ENCODE measurements at regions not wholly inside any gene's neighbourhood (a gene's known extent, or its start where the extent isn't known, plus 50 kb on each side); places are given as distances from the start of the nearest gene placed in this dataset.
"Not testable (repeated sequence)": the region's sequence is repeated elsewhere in the genome, so short reads cannot be mapped to it uniquely, and the experiment has no call there.

DNA sequence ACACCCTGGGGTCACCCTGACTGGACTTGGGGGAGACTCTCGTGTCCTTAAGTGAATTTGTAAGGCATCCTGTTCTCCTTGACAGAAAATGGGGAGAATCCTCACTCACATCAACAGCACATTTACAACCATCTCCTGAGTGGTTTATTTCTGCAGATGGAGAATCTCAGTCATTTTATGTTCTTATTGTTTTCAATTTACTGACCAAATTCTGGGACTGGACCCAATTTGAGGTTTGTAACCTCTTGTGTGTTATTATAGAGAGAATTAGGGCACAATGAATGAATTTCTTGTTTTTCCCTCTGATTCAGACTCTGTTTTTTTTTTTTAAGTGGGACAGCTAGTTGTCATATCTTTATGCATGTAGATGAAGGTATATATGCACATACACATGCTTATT is 104.9 kb downstream of the ADAMTS15 start:
- no peak overlapping the region for H3K9ac ChIP-seq (ENCODE audit: low read depth, low read length)
- no peaks in the 10 kb centered on the region for H3K9me3 ChIP-seq (replicated peaks; ENCODE audit: low read length)
- no peaks in the 10 kb centered on the region for H3K27me3 ChIP-seq (ENCODE audit: control insufficient read depth, insufficient read depth, low read length)
- H3K4me1 ChIP-seq (ENCODE audit: control insufficient read depth, insufficient read depth, low read length): peaks cover 5% of the 10 kb centered on the region
- H3K4me3 ChIP-seq (ENCODE audit: low read length): no peak overlapping the region
- H3K36me3 ChIP-seq (ENCODE audit: insufficient read depth, low read length): no peaks in the 10 kb centered on the region
- H3K4me2 ChIP-seq (ENCODE audit: low read length): no peak overlapping the region

DNA sequence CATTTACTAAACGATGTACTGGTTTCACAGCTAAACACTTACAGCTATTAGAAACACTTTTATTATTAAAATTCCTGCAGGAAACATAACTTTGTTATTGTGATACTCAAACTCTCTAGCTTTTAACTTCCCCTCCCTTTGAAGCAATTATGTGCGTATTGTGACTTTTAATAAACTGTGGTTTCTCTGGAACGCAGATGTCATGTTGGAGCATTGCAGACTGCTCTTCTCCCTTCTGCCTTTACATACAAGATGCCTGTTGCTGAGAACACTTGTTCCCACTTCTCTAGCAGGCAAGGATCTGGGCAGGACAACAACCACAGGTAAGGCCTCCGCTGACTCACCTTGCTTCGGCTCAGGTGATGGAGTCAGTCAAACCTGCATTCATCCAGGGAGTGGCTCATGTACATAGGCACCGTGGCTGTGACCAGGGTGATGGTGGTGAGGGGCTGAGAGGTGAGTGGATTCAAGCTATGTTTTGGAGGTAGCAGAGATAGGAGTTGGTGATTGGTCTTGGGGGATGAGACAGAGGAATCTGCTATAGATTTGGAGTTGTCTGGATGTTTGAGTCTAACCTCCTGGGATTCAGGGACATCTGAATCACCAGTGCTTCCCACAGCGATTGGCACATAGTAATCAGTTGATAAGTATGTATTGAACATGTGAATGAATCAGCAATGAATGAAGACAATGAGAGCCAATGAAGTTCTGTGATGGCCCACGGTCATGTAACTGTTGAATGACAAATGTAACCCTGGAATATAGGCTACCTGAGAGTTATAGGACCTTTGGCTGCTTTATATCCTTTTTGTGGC is 106.0 kb downstream of the ADAMTS15 start:
- no peaks in the 10 kb centered on the region for H3K4me1 ChIP-seq (ENCODE audit: control insufficient read depth, insufficient read depth, low read length)
- no peak overlapping the region for H3K4me3 ChIP-seq (ENCODE audit: low read length)
- no peak overlapping the region for H3K4me2 ChIP-seq (ENCODE audit: low read length)
- no peaks in the 10 kb centered on the region for H3K27me3 ChIP-seq (ENCODE audit: control insufficient read depth, insufficient read depth, low read length)
- H3K36me3 ChIP-seq (ENCODE audit: insufficient read depth, low read length): no peaks in the 10 kb centered on the region
- no peak overlapping the region for H3K9ac ChIP-seq (ENCODE audit: low read depth, low read length)
- no peaks in the 10 kb centered on the region for H3K9me3 ChIP-seq (replicated peaks; ENCODE audit: low read length)

GRCh38 chr11:130555251-130555841 is 106.9 kb downstream of the ADAMTS15 start:
- no peak overlapping the region for H3K4me3 ChIP-seq (ENCODE audit: low read length)
- H3K4me1 ChIP-seq (ENCODE audit: control insufficient read depth, insufficient read depth, low read length): no peaks in the 10 kb centered on the region
- H3K4me2 ChIP-seq (ENCODE audit: low read length): no peak overlapping the region
- no peak overlapping the region for H3K9ac ChIP-seq (ENCODE audit: low read depth, low read length)
- H3K9me3 ChIP-seq (replicated peaks; ENCODE audit: low read length): no peaks in the 10 kb centered on the region
- H3K36me3 ChIP-seq (ENCODE audit: insufficient read depth, low read length): no peaks in the 10 kb centered on the region
- H3K27me3 ChIP-seq (ENCODE audit: control insufficient read depth, insufficient read depth, low read length): no peaks in the 10 kb centered on the region

DNA sequence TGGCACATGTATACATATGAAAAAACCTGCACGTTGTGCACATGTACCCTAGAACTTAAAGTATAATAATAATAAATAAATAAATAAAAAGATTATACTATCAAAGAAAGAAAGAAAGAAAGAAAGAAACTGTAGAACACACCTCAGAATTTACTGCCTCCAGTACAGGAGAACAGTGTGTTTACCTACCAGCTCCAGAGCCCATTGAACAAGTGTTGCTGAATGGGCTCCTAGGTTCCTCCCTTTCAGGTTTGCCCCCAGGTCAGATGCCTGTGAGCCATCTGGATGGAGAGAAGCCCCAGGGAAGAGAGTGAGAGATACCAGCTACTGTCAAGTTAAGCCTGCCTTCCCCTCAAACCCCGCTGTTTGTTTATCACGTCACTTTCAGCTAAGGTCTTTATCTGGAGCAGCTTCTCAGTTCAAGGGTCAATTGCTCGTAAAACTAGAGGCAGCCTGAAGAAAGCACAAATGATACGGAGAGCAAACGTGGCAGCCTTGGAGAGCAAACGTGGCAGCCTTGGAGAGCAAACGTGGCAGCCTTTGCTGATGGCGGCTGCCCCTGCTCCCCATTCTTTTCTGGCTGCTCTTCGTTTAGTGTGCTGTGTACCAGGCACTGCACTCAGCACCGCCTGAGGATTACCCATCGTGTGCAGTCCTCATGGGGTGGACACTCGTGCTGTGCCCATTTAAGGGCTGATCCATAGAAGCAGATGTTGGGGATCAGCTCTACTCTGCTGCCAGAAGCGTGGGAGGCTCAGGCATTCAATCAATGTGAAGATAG is 111.7 kb downstream of the ADAMTS15 start:
- no peaks in the 10 kb centered on the region for H3K36me3 ChIP-seq (ENCODE audit: insufficient read depth, low read length)
- H3K4me3 ChIP-seq (ENCODE audit: low read length): no peak overlapping the region
- H3K4me2 ChIP-seq (ENCODE audit: low read length): no peak overlapping the region
- no peaks in the 10 kb centered on the region for H3K27me3 ChIP-seq (ENCODE audit: control insufficient read depth, insufficient read depth, low read length)
- H3K9me3 ChIP-seq (replicated peaks; ENCODE audit: low read length): no peaks in the 10 kb centered on the region
- no peak overlapping the region for H3K9ac ChIP-seq (ENCODE audit: low read depth, low read length)
- no peaks in the 10 kb centered on the region for H3K4me1 ChIP-seq (ENCODE audit: control insufficient read depth, insufficient read depth, low read length)

DNA sequence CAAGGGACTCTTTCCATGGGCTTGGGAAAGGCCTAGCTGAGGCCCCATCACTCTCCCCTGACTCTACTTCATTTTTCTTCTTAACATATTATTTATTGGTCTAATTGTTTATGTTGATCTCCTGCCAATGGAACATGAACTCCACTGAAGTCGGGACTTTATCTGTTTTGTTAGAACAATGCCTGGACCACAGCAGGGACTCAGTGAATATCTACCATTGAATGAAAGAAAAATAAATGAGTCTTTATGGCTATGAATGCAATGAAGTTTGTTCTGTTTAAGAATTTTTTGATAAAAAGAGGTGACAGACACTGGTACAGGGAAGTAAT is 112.3 kb downstream of the ADAMTS15 start:
- H3K9me3 ChIP-seq (replicated peaks; ENCODE audit: low read length): no peaks in the 10 kb centered on the region
- no peaks in the 10 kb centered on the region for H3K4me1 ChIP-seq (ENCODE audit: control insufficient read depth, insufficient read depth, low read length)
- H3K36me3 ChIP-seq (ENCODE audit: insufficient read depth, low read length): no peaks in the 10 kb centered on the region
- H3K27me3 ChIP-seq (ENCODE audit: control insufficient read depth, insufficient read depth, low read length): no peaks in the 10 kb centered on the region
- H3K4me3 ChIP-seq (ENCODE audit: low read length): no peak overlapping the region
- no peak overlapping the region for H3K9ac ChIP-seq (ENCODE audit: low read depth, low read length)
- H3K4me2 ChIP-seq (ENCODE audit: low read length): no peak overlapping the region

DNA sequence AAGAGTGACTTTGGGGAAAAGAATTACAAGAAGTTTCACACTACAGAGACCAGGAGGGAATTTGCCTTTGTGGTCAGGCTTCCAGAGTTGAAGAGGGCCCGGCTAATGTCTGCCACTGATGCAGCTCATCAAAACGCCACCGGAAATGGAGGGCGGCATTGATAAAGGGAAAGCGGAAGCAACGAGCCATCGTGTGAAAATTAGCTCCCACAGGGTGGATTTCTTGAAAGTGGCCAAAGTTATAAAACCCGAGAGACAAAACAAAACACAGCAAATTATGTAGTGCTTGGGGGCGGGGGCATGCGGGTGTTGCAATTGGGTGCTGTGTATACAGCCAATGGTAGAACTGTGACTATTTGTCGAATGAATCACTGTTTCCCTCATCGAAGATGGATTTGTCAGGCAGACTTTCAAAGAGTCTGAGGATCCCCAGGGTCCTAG is 113.0 kb downstream of the ADAMTS15 start:
- Histone ChIP-seq H3K4me2 (ENCODE audit: low read length) (no peak overlapping the region), H3K27me3 (ENCODE audit: control insufficient read depth, insufficient read depth, low read length) (no peaks in the 10 kb centered on the region), H3K4me3 (ENCODE audit: low read length) (no peak overlapping the region), H3K9ac (ENCODE audit: low read depth, low read length) (no peak overlapping the region), H3K36me3 (ENCODE audit: insufficient read depth, low read length) (no peaks in the 10 kb centered on the region), H3K4me1 (ENCODE audit: control insufficient read depth, insufficient read depth, low read length) (no peaks in the 10 kb centered on the region), H3K9me3 (replicated peaks; ENCODE audit: low read length) (no peaks in the 10 kb centered on the region)

DNA sequence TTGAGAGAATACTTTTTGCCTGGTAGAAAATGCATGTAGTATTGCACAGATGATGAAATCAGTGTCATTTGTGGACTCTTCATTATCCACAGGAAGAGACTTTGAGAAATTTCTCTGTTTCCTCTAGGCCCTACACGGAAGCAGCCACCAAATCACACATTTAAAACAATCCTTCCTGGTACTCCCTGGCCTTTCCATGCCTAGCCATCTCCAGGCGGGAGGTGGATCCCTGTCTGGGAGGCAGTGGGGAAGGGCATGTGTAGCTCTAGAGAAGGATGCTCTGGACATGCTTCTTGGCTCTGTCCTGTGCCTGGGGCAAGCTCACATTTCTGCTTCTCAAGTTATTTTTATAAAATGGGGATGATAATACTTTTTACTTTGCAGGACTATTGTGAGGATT is 114.1 kb downstream of the ADAMTS15 start:
- Histone ChIP-seq H3K9ac (ENCODE audit: low read depth, low read length) (no peak overlapping the region), H3K4me2 (ENCODE audit: low read length) (no peak overlapping the region), H3K27me3 (ENCODE audit: control insufficient read depth, insufficient read depth, low read length) (no peaks in the 10 kb centered on the region), H3K9me3 (replicated peaks; ENCODE audit: low read length) (no peaks in the 10 kb centered on the region), H3K36me3 (ENCODE audit: insufficient read depth, low read length) (no peaks in the 10 kb centered on the region), H3K4me1 (ENCODE audit: control insufficient read depth, insufficient read depth, low read length) (no peaks in the 10 kb centered on the region), H3K4me3 (ENCODE audit: low read length) (no peak overlapping the region)

DNA sequence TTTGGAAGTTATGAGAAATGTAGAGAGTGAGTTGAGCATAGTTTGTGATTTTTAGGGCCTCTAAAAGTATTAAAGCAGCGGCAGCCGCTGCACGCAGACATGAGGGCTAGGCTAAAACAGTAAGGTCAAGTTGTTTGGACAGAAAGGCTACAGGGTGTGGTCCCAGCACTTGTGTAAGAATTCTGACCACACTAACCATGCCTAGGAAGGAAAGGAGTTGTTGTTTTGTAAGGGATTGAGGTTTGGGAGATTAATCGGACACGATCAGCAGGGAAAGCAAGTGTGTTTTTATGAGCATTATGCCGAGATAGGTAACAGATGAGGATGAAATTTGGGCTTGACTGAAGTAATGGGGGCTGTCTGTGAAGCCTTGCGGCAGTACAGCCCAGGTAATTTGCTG is 117.9 kb downstream of the ADAMTS15 start:
- H3K4me2 ChIP-seq (ENCODE audit: low read length); H3K9ac ChIP-seq (ENCODE audit: low read depth, low read length): not testable (repeated sequence)

GRCh38 chr11:130571519-130571918 is 123.1 kb downstream of the ADAMTS15 start:
- H3K27me3 ChIP-seq (ENCODE audit: control insufficient read depth, insufficient read depth, low read length): peaks cover 7% of the 10 kb centered on the region
- H3K4me1 ChIP-seq (ENCODE audit: control insufficient read depth, insufficient read depth, low read length): no peaks in the 10 kb centered on the region
- no peaks in the 10 kb centered on the region for H3K36me3 ChIP-seq (ENCODE audit: insufficient read depth, low read length)
- H3K9me3 ChIP-seq (replicated peaks; ENCODE audit: low read length): no peaks in the 10 kb centered on the region
- no peak overlapping the region for H3K4me3 ChIP-seq (ENCODE audit: low read length)
- no peak overlapping the region for H3K4me2 ChIP-seq (ENCODE audit: low read length)
- H3K9ac ChIP-seq (ENCODE audit: low read depth, low read length): no peak overlapping the region

More for the DNA sequence above, 117.9 kb downstream of the ADAMTS15 start:
- H3K36me3 ChIP-seq (ENCODE audit: insufficient read depth, low read length); H3K4me3 ChIP-seq (ENCODE audit: low read length); H3K4me1 ChIP-seq (ENCODE audit: control insufficient read depth, insufficient read depth, low read length); H3K27me3 ChIP-seq (ENCODE audit: control insufficient read depth, insufficient read depth, low read length); H3K9me3 ChIP-seq (replicated peaks; ENCODE audit: low read length): not testable (repeated sequence)

- H3K4me1 ChIP-seq (ENCODE audit: control insufficient read depth, insufficient read depth, low read length): no peaks in the 10 kb centered on the region
- H3K9ac ChIP-seq (ENCODE audit: low read depth, low read length): no peak overlapping the region
- H3K4me2 ChIP-seq (ENCODE audit: low read length): no peak overlapping the region
- H3K36me3 ChIP-seq (ENCODE audit: insufficient read depth, low read length): no peaks in the 10 kb centered on the region
- H3K9me3 ChIP-seq (replicated peaks; ENCODE audit: low read length): no peaks in the 10 kb centered on the region
- H3K4me3 ChIP-seq (ENCODE audit: low read length): no peak overlapping the region
- H3K27me3 ChIP-seq (ENCODE audit: control insufficient read depth, insufficient read depth, low read length): peaks cover 7% of the 10 kb centered on the region
Measured at GRCh38 chr11:130571947-130572584, 123.6 kb downstream of the ADAMTS15 start.

- Histone ChIP-seq H3K27me3 (ENCODE audit: control insufficient read depth, insufficient read depth, low read length) (peaks cover 7% of the 10 kb centered on the region), H3K4me3 (ENCODE audit: low read length) (no peak overlapping the region), H3K9ac (ENCODE audit: low read depth, low read length) (no peak overlapping the region), H3K4me1 (ENCODE audit: control insufficient read depth, insufficient read depth, low read length) (no peaks in the 10 kb centered on the region), H3K9me3 (replicated peaks; ENCODE audit: low read length) (no peaks in the 10 kb centered on the region), H3K4me2 (ENCODE audit: low read length) (no peak overlapping the region), H3K36me3 (ENCODE audit: insufficient read depth, low read length) (no peaks in the 10 kb centered on the region)
Measured at GRCh38 chr11:130573767-130574166, 125.3 kb downstream of the ADAMTS15 start.

All from skeletal muscle satellite cell (primary cell).